HCT116 (cell line): ENCODE measurements at regions not wholly inside any gene's neighbourhood (a gene's known extent, or its start where the extent isn't known, plus 50 kb on each side); places are given as distances from the start of the nearest gene placed in this dataset.

Source experiments
- ATF3 ChIP-seq: IDR thresholded peaks from 2 replicates; pipeline ENCODE4 v1.6.1; 2012
- CTCF ChIP-seq, 3 experiments: fragments of 200-600 bp in 1 of 3; sonication (generic) in 1 of 3; IDR thresholded peaks in 2 of 3; conservative IDR thresholded peaks in 1 of 3; 2 replicates each; pipeline ENCODE4 v1.5.1; 2012 to 2017; ENCODE audit warnings: low read depth in 2 of 3, low read length in 2 of 3, antibody characterized with exemption in 1 of 3, borderline replicate concordance in 1 of 3, control low read depth in 1 of 3, mild to moderate bottlenecking in 1 of 3, mixed read lengths in 1 of 3, mixed run types in 1 of 3, moderate library complexity in 1 of 3; ENCODE audit not compliant: insufficient read depth in 1 of 3
- EZH2 ChIP-seq: fragments of 200-600 bp; sonication (generic); IDR thresholded peaks from 2 replicates; pipeline ENCODE4 v1.6.1; 2017; ENCODE audit warnings: antibody characterized with exemption, mixed run types
- EZH2phosphoT487 ChIP-seq: fragments of 200-600 bp; IDR thresholded peaks from 2 replicates; pipeline ENCODE4 v1.6.1; 2018; ENCODE audit warnings: antibody characterized with exemption, borderline replicate concordance
- JUND ChIP-seq: IDR thresholded peaks from 2 replicates; pipeline ENCODE4 v1.6.1; 2012
- POLR2A ChIP-seq: IDR thresholded peaks from 2 replicates; pipeline ENCODE4 v1.7.0; 2011; ENCODE audit warnings: borderline replicate concordance; ENCODE audit not compliant: insufficient read depth, insufficient read length; ENCODE audit errors: extremely low read depth
- POLR2AphosphoS5 ChIP-seq: IDR thresholded peaks from 2 replicates; pipeline ENCODE4 v1.6.1; 2011; ENCODE audit warnings: mild to moderate bottlenecking, low read depth, low read length, moderate library complexity
- RAD21 ChIP-seq: IDR thresholded peaks from 2 replicates; pipeline ENCODE4 v1.6.1; 2012; ENCODE audit warnings: low read depth, mild to moderate bottlenecking
- SIN3A ChIP-seq: IDR thresholded peaks from 2 replicates; pipeline ENCODE4 v1.6.1; 2012; ENCODE audit warnings: low read depth
- SRF ChIP-seq: IDR thresholded peaks from 2 replicates; pipeline ENCODE4 v1.6.1; 2012; ENCODE audit warnings: low read depth
- TCF7L2 ChIP-seq: IDR thresholded peaks from 2 replicates; pipeline ENCODE4 v1.7.0; 2011; ENCODE audit warnings: borderline replicate concordance, inconsistent platforms; ENCODE audit not compliant: insufficient read depth, insufficient read length; ENCODE audit errors: extremely low read depth
- YY1 ChIP-seq: IDR thresholded peaks from 2 replicates; pipeline ENCODE4 v1.6.1; 2011; ENCODE audit warnings: low read length, low read depth, moderate library complexity, mild to moderate bottlenecking; ENCODE audit not compliant: insufficient replicate concordance; ENCODE audit errors: extremely low read depth
- ZFX ChIP-seq: fragments of 450-650 bp; IDR thresholded peaks from 2 replicates; pipeline ENCODE4 v1.6.1; 2017
- ZNF274 ChIP-seq: fragments of 200-500 bp; sonication (Bioruptor generic); IDR thresholded peaks from 2 replicates; pipeline ENCODE4 v1.6.1; 2014; ENCODE audit warnings: mild to moderate bottlenecking, low read depth, low read length, inconsistent platforms

GRCh38 chr6:6748001-6748400 lies 159.5 kb downstream of the LY86 start:
- TF ChIP-seq CTCF (IDR thresholded peaks at IDR 0.05 in 2 of 3, conservative IDR thresholded peaks at IDR 0.05 in 1 of 3; ENCODE audit: borderline replicate concordance in 1 of 3, insufficient read depth in 1 of 3, low read depth in 2 of 3, low read length in 2 of 3) (no peak), POLR2A (no peak), POLR2AphosphoS5 (no peak), ZFX (no peak), SIN3A (no peak), EZH2 (no peak), EZH2phosphoT487 (no peak), RAD21 (no peak), JUND (no peak), TCF7L2 (no peak), ATF3 (no peak), ZNF274 (no peak), YY1 (no peak), SRF (no peak)
